ENCODE measurements at regions not wholly inside any gene's neighbourhood (a gene's known extent, or its start where the extent isn't known, plus 50 kb on each side); places are given as distances from the start of the nearest gene placed in this dataset.
A peak's percentile ranks its signal among the peaks of the same experiment; 100 is the strongest.
"Not testable (repeated sequence)": the region's sequence is repeated elsewhere in the genome, so short reads cannot be mapped to it uniquely, and the experiment has no call there.

DNA sequence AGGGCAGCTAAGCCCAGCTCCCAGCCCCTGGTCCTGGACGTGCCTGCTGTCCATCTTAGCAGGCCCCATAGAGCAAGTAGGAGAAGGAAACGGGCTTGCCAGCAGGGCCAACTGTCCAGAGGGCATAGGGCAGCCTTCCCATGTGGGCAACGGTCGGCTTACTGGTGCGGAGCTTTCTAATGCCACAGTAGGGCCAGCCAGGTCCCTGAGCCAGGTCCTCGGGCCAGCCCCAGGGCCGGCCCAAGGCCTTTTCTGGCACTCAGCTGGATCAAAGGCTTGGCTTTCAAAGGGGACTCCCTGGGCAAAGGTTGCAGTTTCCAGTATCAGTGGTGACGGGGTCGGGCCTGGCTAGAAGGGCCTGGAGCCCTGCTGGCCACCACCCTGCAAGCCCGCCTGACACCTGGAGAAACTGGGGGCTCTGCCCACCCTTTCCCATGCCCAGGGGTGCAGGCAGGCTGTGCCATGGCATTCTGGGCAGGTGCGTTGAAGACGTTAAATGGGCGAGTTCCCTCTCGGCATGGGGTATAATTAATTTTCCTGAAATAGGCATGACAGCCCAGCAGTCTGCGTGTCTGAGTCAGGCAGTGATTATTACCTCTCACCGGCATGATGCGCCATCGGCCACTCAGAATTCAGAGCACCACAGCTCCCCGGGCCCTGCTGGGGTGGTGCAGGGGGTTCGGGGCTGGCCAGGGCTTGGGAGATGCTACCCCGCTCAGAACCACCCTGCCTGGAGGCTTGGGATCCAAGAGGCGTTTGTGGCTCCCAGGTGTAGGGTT lies 4387.3 kb upstream of the TPTE start:
- H3K27me3 Mint-ChIP-seq (ENCODE audit: low read depth); ATAC-seq; H3K27ac Mint-ChIP-seq; H3K4me3 Mint-ChIP-seq; H3K36me3 Mint-ChIP-seq; POLR2A ChIA-PET; H3K4me1 Mint-ChIP-seq; DNase-seq (ENCODE audit: low spot score); CTCF ChIA-PET; H3K9me3 Mint-ChIP-seq: not testable (repeated sequence)

DNA sequence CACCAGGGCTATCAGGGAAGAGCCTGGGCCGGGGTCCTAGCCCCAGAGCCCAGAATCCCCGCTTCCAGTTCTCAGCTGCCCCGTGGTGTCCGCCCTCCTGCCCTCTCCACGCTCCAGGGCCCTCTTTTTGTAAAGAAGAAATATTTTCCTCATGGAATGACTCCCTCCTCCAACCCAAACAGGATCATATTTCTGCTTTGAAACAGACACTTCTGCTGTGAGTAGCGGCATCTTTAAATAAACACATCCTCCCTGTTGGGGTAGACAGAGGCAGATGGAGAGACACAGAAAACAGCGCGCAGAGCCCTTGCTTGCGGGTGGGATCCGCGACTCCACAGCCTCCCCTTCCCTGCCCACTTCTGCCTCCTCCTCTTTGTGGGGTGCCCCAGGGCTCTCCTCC lies 4384.7 kb upstream of the TPTE start:
- H3K4me1 Mint-ChIP-seq, ATAC-seq: not testable (repeated sequence)

DNA sequence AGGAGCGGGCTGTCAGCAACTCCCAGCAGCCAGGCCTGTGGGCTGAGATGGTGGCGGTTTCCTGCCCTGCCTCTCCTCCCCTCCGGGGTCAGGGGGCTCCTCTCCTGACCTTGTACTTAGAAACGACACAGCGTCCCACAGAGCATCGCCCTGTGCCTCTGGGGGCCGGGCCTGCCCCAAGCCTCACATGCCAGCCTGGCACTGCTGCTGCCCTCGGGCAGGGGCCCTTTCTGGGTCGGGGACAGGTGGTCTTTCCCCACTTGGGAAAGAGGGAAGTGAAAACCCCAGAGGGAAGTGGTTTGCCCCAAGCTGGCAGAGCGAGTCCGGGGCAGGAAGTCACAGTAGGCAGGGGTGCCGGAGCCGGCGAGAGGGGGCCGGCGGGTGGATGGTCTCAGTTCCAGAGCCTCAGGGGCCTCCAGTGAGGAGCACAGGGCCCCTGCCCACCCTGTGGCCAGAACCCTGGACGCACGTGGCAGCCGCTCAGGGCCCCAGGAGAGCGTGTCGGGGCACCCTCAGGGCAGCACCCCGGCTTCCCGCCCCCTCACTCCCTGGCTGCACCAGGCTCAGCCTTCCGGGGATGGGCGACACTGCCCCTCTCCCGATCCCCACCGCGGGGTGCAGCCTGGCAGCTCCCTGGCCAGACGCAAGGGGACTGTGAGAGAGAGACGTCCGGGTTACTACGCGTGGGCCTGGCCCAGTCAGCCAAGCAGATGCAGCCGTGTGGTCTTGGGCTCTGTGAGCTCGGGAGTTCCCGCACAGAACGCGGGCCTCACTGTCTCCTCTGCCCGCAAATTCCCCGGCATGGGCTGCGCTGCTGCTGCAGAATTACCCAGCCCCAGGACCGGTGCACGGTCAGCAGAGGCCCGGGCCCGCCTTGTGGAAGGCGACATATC lies 4382.9 kb upstream of the TPTE start:
- H3K4me1 Mint-ChIP-seq; H3K4me3 Mint-ChIP-seq; H3K9me3 Mint-ChIP-seq; H3K27ac Mint-ChIP-seq; CTCF ChIA-PET; H3K27me3 Mint-ChIP-seq (ENCODE audit: low read depth); ATAC-seq; POLR2A ChIA-PET; H3K36me3 Mint-ChIP-seq; DNase-seq (ENCODE audit: low spot score): not testable (repeated sequence)

More for the DNA sequence above, 4384.7 kb upstream of the TPTE start:
- H3K4me3 Mint-ChIP-seq; CTCF ChIA-PET; H3K27me3 Mint-ChIP-seq (ENCODE audit: low read depth); H3K27ac Mint-ChIP-seq; H3K9me3 Mint-ChIP-seq; DNase-seq (ENCODE audit: low spot score); H3K36me3 Mint-ChIP-seq; POLR2A ChIA-PET: not testable (repeated sequence)

DNA sequence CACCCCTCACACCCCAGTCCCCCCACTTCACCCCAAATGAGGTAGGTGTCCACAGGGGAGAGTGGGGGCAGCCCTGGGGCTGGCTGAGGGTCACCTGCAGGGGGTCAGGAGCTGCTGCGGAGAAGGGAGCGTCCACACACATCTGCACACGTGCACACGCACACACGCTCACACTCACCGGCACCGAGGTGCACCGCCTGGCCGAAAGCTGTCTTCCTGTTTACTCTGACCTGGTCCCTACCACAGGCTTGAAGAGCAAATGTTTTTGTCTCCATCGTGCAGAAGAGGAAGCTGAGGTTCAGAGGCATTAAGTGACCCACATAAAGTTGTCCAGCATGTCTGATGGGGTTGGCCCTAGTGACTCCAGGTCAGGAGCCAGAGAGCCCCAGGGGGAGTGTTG lies 4382.1 kb upstream of the TPTE start:
- CTCF ChIA-PET; H3K4me1 Mint-ChIP-seq; H3K27me3 Mint-ChIP-seq (ENCODE audit: low read depth); H3K4me3 Mint-ChIP-seq; ATAC-seq; DNase-seq (ENCODE audit: low spot score); H3K9me3 Mint-ChIP-seq; H3K27ac Mint-ChIP-seq; H3K36me3 Mint-ChIP-seq; POLR2A ChIA-PET: not testable (repeated sequence)

DNA sequence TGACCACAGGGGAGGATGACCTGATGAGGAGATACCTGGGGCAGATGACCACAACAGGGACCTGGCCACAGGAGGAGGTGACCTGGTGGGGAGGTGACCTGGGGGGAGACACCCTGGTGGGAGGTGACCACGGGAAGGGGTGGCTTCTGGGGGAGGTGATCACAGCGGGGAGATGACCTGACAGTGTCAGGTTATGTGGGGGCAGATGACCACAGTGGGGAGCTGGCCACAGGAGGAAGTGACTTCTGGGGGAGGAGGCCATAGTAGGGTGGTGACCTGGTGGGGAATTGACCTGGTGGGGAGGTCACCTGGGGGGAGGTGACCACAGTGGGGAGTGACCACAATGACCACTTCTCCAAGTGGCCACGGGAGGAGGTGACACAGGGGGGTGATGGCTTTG lies 4381.5 kb upstream of the TPTE start:
- DNase-seq (ENCODE audit: low spot score); ATAC-seq; H3K27ac Mint-ChIP-seq; H3K9me3 Mint-ChIP-seq; POLR2A ChIA-PET; H3K4me1 Mint-ChIP-seq; H3K4me3 Mint-ChIP-seq; H3K36me3 Mint-ChIP-seq; CTCF ChIA-PET; H3K27me3 Mint-ChIP-seq (ENCODE audit: low read depth): not testable (repeated sequence)

DNA sequence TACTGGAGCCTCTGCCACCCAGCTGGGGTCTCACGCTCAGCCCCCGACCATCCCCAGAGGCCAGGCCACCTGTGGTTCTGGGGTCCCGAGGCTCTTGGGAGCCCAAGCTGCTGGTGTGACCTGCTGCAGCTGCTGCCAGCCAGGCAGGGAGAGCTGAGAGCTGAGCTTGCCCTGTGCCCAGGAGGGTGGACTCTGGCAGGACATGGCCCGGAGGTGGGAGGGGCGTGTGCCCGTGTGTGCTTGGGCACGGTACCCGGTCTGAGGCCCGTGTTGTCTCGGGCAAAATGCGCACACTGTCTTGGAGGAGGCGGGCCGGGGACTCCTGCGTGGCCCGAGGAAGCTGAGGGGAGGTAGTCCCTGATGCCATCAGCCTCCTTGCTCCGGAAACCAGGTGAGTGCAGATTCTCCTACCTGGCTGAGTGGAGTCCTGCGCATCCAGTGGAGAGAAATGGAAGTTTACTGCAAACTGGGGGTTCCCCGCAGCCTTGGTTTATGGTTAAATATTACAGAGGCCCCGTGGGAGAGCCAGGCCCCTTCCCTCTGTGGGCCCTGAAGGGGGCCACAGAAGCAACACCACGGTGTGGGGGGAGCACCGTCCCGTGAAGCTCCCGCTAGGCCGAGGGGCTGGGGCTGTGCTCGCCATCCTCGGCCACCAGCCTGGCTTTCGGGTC lies 4380.8 kb upstream of the TPTE start:
- ATAC-seq; CTCF ChIA-PET; POLR2A ChIA-PET; DNase-seq (ENCODE audit: low spot score); H3K4me1 Mint-ChIP-seq; H3K27ac Mint-ChIP-seq; H3K36me3 Mint-ChIP-seq; H3K9me3 Mint-ChIP-seq; H3K27me3 Mint-ChIP-seq (ENCODE audit: low read depth); H3K4me3 Mint-ChIP-seq: not testable (repeated sequence)

DNA sequence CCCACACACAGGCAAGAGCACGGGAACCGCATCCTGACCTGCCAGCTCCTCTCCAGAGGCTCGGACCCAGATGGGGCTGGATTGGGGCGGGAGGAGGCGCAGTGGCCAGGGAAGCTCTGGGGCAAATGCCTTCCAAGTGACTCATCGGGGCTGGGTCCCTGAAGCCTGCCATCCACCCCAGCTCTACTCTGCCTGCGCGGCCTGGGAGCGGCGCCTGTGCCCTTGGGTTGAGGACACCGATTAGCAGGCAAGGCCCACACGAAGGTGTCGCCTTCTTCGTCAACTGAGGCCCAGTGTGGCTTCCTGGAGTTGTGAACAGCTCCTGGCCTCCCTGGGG lies 4380.3 kb upstream of the TPTE start:
- H3K27ac Mint-ChIP-seq; H3K9me3 Mint-ChIP-seq; DNase-seq (ENCODE audit: low spot score); POLR2A ChIA-PET; CTCF ChIA-PET; H3K36me3 Mint-ChIP-seq; H3K4me3 Mint-ChIP-seq; H3K4me1 Mint-ChIP-seq; H3K27me3 Mint-ChIP-seq (ENCODE audit: low read depth): not testable (repeated sequence)
- peak; percentile 81 for ATAC-seq

DNA sequence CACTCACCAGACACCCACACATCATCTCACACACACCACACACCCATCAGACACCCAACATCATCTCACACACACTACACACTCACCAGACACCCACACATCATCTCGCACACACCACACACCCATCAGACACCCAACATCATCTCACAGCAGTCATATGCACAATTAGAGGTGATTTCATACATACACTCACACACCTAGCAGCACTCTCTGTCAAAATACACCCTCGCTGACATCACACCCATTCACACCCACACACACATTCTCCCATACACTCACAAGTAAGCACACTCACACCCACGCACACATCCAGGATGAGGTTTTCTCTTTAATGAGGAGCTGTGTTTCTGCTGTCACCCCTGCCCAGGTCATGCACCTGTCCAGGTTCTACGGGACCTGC lies 4368.2 kb upstream of the TPTE start:
- ATAC-seq; H3K4me3 Mint-ChIP-seq; POLR2A ChIA-PET; H3K27ac Mint-ChIP-seq; CTCF ChIA-PET; H3K4me1 Mint-ChIP-seq; H3K27me3 Mint-ChIP-seq (ENCODE audit: low read depth); DNase-seq (ENCODE audit: low spot score); H3K9me3 Mint-ChIP-seq; H3K36me3 Mint-ChIP-seq: not testable (repeated sequence)

DNA sequence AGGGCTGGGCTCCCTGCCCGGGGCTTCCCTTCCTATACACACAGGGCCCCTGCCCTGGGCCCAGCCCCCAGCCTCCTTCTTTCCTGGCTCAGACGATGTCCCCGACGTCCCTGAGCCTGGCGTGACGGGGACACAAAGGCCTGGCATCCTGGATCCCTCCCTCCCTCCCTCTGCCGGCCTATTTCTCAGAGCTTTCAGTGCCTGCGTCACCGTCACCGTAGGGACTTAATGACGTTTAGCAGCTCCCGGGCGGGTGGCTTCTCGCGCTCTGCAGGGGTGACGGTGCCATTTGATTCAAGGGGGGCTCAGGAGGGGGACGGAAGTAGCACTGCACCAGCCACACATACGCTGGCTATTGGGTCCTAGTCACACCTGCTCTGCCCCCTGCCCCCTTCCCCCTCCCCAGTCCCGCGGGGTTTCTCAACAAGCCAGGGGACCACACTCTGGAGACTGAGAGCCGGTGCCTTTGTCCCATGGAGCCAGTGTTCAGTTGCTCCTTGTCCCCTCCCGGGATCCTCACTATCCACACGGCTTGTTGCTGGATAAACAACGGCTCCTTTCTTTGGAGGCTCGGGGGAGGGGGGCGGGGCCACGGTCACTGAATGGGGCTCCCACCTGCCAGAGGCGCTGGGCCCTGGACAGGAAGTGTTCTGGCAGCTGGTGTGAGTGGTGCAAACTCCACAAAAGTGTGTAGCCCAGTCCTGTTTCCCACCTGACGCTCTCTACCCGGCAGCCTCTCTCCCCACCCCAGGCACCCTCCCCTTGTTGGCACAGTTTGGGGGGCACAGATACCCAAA lies 4366.7 kb upstream of the TPTE start:
- H3K27ac Mint-ChIP-seq; CTCF ChIA-PET; H3K9me3 Mint-ChIP-seq; H3K27me3 Mint-ChIP-seq (ENCODE audit: low read depth); POLR2A ChIA-PET; H3K36me3 Mint-ChIP-seq; DNase-seq (ENCODE audit: low spot score); H3K4me1 Mint-ChIP-seq; H3K4me3 Mint-ChIP-seq: not testable (repeated sequence)
- peak; percentile 46 for ATAC-seq

DNA sequence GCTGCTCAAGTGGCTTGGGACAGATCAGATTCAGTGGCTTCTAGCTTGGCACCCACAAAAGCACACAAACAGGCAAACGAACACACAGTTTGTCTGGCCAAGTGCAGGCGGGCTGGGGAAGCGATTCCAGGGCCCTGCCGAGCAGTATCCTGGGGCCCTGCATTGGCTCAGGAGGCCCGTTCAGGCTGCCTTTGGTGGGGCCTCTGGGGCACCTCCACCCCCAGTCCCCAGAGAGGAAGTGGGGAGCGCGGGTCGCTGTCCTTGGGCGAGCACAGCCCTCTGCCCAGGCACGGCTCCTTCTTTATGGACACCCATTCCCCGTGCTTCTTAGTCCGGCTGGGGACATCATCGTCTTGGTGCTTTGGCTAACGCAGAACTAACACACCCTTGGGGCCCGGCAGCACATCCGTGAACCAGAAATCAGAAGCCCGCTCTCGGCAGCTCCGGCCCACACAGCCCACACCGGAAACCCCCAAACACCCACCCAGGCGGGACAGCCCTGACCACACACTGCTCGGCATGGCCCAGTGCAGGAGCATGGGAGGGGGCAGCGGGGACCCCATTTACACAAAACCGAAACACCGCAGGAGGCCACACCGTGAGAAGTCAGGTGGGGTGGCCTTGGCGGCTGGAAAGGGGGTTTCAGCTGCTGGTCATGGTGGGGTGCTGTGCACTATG lies 4364.5 kb upstream of the TPTE start:
- H3K9me3 Mint-ChIP-seq; ATAC-seq; H3K4me1 Mint-ChIP-seq; POLR2A ChIA-PET; H3K27ac Mint-ChIP-seq; H3K27me3 Mint-ChIP-seq (ENCODE audit: low read depth); DNase-seq (ENCODE audit: low spot score); CTCF ChIA-PET; H3K4me3 Mint-ChIP-seq; H3K36me3 Mint-ChIP-seq: not testable (repeated sequence)

DNA sequence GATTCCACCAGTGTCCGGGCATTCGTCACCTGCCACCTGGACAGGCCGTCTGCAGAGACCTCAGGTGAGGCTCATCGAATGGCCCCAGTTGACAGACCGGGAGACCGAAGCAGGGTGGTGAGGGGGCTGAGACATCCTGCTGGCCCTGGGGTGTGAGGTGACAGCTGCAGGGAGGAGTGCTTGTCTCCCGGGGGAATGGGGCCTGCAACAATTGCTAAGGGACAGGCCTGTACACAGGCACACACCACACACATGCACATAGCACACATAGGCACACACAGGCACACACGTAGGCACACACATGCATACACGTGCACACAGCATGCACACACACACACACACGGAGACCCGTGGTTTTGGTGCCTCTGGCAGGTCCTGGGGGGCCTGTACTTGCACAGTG lies 4363.9 kb upstream of the TPTE start:
- H3K27me3 Mint-ChIP-seq (ENCODE audit: low read depth); H3K36me3 Mint-ChIP-seq; H3K27ac Mint-ChIP-seq; H3K9me3 Mint-ChIP-seq; POLR2A ChIA-PET; ATAC-seq; DNase-seq (ENCODE audit: low spot score); H3K4me1 Mint-ChIP-seq; CTCF ChIA-PET; H3K4me3 Mint-ChIP-seq: not testable (repeated sequence)

Data from WTC11 (cell line).